HG03025 (cell line): ENCODE measurements at regions not wholly inside any gene's neighbourhood (a gene's known extent, or its start where the extent isn't known, plus 50 kb on each side); places are given as distances from the start of the nearest gene placed in this dataset.
A peak's percentile ranks its signal among the peaks of the same experiment; 100 is the strongest.

Experiments used
- ATAC-seq: cut with Tn5 transposase; IDR thresholded peaks from one replicate; pipeline ENCODE4 v1.9.1; 2021; ENCODE audit warnings: mild to moderate bottlenecking, moderate library complexity; ENCODE audit not compliant: unreplicated experiment, low FRiP score

DNA sequence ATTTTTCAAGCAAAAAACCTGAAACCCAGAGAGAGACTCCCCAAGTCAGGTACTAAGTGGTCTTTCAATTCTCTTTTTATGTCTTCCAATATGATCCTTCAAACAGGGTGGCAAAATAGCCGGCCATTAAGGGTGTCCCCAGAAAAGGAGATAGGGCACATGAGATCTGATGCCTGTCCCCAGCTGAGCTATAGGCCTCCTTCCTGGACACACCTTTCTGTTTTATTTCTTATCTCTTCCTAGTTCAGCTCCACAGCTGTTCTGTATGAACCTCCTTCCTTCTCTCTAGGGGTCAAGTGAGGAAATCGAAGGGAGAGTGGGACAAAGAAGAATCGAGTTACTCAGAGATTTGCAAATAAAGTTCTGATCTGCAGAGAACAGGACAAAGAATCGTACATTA lies 112.4 kb upstream of the ATP1A1 start:
- no peak for ATAC-seq

DNA sequence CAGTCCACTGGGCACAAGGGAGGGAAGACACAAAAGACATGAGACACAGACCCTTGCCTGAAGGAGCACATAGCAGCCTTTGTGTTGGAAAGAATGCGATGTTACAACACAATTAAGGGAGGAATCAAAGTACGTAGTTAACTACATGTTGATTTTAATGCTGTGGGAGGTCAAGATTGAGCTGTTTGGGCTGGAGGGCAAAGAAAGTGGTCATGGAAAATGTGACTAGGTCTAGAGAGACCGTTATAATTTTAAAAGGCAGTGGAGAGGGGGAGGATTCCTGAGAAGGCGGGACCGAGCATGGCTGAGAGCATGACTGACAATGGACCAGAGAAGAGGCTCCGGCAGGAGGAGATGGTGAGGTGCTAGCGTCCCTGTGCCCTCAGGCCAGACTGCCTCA lies 111.8 kb upstream of the ATP1A1 start:
- ATAC-seq: no peak

DNA sequence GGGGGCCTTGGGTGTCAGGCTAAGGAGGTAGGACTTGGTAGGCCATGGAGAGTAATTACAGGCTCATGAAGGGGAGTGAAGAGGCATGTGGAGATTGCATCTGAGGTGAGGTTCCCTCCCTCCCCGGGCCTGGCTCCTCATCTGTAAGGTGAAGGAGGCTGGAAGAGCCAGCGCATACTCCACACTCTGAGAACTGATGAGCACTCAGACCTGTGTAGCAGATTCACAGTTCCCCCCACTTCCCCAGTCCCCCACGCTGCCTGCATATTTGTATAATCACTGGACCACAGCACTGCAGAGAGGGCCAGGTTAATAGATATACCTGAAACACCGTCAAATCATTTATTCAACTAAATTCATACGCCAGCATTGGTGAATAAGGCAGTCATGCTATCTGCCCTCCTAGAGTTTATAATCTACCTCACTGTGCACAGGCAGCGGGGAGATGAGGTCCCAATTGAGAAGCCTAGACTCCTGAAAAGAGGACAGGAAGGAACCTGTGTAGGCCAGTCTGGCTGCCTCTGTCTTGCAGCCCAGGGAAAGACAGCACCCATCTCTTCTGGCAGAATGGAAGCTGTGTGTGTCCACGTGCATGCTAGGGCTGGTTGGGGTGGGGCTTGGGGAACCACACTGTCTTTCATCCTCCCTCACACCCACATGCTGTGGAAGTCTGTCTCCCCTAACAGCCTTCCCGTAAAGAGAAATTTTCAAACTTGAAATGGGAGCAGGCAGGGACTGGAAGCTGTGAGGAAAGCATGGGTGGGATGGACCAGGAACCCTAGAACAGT lies 110.6 kb upstream of the ATP1A1 start:
- ATAC-seq: no peak

DNA sequence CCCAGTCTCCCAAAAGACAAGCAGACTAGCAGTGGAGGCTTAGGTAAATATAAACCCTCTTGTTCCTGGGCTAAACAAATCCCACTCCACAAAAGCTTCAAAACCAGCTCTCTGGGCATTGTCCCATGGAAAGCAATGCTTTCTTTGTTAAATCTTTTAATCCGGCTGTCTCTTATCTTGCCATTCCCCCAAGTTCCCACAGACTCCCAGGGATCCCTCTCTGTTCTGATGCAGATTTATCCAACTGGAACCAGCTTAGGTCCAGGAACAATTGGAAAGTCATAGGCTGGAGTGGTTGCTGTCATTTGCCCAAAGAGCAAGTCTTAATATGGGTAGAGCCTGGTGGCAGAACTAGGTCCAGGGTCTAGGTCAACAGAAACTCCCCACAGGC lies 110.1 kb upstream of the ATP1A1 start:
- no peak for ATAC-seq

DNA sequence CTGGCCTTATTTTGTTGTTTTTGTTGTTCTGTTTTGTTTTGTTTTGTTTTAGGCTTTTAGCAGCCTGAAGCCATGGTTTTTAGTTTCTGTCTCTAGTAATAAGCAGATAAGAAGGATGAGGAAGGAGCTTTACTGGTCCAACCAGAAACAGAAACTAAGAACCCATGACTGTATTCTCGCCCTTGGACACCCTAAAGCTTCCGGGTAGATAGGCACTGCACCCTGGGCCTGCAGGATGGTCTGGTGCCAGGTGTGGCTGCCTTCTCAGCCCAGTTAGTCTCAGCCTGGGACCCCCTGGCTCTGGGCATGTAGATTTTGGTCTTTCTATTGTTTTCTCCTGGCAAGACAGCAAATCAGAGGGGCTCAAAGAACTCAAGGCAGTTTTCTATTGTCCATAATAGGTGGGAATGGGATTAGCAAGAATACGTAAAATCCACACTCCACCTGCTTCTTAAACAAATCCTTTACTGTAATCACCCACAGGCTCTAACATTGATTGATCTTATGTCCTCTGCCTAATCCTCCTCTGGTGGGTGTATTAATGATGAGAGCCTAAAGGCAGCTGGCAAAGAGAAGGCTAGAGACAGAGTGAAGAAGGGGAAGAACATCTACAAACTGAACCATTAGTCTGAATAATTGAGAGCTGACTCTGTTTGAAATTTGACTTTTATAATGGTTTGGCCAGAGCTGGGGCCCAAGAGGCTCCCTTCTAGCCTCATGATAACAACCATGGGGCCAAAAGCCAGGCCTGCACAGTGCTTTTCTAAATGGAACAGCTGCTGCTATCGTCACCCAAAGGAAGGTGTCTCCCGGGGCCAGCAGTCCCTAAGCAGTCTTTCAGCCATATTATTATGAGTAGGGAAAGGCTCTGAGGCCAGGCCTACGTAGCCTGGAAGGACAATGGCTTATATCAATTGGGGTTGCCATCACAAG lies 106.8 kb upstream of the ATP1A1 start:
- no peak for ATAC-seq

DNA sequence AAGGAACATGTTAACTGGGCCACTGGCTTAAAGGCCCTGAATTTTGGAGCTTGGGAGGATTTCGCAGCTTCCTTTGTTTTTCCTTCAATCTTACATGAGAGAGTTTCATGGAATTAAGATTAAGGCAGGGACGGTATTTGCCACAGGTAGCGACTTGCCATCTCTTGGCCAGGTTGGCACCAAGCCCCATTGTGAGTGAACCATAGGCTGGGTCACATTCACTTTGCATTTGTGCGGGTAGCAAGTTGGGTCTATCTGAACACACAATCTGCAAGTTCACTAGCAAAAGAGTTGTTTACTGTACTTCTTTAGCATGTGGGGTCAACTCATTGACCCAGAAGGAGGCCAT lies 106.2 kb upstream of the ATP1A1 start:
- ATAC-seq: no peak

DNA sequence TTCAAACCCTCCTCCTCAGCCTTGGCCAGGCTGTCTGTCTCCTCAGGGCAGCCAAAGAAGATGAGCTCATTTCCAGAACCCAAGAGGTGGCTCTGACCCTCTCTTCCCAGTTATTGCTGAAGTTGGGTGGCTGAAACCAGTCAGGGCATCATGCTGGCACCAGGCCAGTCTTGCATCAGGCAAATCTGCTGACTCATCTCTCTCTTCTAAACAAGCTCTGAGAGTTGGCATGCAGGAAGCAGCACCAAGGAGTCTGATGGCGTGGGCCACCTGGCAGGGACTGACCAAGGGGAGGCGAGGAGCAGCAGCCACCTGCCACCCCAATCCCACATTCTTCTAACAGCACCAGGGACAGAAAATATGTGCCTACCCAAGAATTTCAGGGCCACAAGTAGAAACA lies 104.8 kb upstream of the ATP1A1 start:
- no peak for ATAC-seq

DNA sequence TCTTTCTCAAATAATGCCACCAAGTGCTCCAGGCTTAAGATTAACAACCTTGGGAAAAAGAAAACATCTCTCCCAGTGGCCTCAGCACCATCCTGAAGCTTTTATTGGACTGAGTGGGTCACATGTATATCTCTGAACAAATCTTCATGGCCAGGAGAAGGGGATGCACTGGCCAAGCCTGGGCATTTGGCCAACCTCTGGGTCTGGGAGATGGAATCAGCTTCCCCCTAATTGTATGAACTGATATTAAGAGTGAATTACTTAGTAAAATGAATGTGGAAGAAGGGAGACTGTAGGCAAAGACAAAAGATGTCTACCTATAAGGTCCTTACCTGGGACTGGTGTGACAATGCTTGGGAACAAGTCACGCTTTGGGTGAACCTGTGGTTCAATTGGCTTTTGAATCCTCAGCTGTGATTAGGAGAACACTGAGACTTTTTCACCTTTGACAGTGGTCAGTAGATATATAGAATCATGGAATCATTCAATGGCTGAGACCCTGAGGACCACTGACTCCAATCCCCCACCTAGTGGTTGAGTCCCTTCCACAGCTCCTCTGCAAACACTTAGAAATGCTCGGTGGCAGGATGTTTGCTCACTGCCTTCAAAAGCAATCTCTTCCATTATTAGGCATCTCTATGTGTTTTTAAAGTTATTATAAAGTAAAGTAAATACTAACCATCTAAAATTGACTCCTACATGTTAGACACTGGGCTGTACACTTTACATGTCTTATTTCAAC lies 102.6 kb upstream of the ATP1A1 start:
- no peak for ATAC-seq

DNA sequence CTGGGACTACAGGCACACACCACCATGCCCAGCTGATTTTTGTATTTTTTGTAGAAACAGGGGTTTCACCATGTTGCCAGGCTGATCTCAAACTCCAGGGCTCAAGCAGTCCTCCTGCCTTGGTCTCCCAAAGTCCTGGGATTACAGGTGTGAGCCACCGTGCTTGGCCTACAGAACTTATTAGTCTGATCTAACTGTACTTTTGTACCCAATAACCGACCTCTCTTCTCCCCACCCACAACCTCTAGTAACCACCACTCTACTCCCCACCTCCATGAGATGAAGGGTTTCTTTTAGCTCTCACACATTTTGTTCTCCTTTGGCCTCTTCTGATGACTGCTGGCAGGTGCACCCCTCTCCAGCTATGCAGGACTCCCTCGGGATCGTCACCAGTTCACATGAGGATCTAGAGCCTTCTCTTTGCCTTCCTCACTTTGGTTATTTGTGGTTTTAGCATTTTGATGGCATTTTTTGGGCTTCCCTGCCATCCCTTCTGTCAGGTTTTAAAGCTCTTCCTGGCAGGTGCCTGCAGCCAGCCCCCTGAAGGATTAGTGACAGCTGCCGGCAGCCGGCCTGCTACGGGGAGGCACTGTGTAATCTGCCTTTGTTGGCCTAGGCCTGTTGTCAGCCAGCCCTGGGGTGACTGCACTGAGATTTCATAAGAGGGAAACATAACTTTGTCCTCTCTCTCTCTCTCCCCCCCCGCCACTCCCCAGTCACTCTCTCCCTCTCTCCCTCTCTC lies 99.8 kb upstream of the ATP1A1 start:
- no peak for ATAC-seq

DNA sequence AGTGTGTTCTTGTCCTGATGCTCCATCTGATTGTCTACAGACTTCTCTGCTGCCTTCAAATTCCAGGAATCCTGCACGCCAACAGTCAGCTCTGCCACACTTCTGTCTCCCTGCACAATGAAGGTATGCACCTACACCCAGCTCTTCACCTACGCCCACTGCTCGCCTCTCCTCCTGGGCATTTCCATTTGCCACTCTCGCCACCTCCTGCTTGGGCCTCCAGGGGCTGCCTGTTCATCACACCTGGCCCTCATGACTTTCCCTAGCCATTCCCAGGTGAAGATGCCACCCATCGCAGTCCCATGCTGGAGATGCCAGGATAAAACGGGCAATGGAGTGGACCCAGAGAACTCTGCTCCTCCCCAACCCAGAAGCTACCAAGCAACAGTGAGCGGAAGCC lies 96.5 kb upstream of the ATP1A1 start:
- ATAC-seq: no peak

DNA sequence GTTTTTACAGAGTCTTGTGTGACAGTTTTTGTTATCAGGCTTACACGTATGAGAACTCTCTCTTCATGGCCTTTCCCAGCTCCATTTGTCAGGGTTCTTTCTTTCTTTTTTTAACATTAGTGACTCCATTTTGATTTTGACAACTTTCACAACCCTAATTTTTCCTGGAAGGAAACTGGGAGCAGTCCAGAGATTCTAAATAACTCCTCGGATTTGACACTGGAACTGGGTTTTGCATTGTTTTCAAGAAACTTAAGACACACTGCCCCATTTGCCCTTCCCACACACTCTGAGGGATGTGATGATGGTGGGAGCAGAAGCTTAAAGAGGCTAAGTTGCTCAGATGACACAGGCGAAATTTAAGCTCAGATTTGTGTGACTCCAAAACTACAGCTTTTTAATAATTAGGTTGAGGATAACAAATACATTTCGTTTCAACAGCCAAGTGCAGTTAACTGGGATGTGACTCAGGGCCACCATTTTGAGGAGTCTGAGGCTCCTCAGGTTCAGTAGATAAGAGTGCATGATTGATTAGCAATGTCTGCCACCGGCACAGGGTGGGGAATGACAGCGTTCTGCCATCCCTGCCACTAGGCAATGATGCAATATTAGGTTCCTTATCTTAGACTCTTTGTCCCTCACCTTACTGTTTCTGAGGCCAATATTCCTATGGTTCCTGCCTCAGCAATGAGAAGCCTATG lies 95.1 kb upstream of the ATP1A1 start:
- no peak for ATAC-seq

DNA sequence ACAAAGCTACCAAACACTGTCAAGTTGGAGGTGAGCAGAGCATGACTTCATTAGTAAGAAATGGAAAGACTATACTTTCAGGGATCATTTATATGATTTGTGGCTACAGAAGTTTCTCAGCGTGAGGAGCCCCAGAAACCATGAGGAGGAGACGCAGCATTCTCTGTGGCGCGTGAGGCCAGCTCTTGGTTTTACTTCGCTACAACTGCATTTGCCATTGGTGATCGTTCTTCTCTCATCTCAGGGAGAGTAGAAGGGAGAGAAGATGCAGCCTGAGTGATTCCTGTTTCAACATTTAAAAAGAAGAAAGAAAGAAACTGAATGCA lies 94.5 kb upstream of the ATP1A1 start:
- no peak for ATAC-seq

DNA sequence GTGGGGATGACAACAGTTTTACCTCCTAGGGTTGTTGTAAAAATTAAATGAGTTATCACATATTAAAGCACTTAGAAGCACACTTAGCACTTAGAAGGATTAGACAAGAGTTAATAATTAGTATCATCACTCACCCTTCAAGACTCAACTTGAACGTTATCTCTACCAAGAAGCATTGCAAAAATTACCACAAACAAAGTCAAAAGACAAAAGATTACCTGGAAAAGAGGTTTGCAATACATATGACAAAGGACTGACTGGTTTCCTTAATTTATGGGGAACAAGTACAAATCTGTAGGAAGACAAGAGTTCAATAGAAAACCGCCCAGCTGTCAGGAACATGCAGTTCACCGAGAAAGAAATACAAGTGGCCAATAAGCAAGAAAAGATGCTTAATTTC lies 93.3 kb upstream of the ATP1A1 start:
- ATAC-seq: no peak

DNA sequence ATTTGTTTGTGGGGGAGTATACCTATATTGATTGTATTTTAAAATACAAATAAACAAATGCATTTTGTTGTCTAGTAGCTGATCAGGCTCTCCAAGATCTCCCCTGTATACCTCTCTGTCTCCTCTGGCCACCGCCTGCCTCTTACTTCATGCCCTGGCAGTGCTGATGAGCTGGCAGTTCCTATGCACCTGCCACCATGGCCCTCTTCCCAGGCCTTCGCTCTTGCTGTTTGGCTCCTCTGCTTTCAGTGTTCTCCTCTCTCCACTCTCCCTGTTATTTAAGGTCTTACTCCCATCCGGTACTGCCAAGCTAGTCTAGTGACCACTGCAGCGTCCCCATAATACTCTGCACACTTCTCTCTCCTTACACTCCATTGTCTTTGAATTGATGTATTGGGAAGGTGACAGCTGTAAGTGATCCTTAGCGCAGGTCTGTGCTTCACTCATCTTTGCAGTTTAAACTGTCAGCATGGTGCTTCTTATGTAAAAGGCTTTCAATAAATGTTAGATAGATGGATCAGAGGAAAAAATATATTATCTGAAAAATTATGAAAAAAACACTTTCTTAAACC lies 88.1 kb upstream of the ATP1A1 start:
- ATAC-seq: no peak

DNA sequence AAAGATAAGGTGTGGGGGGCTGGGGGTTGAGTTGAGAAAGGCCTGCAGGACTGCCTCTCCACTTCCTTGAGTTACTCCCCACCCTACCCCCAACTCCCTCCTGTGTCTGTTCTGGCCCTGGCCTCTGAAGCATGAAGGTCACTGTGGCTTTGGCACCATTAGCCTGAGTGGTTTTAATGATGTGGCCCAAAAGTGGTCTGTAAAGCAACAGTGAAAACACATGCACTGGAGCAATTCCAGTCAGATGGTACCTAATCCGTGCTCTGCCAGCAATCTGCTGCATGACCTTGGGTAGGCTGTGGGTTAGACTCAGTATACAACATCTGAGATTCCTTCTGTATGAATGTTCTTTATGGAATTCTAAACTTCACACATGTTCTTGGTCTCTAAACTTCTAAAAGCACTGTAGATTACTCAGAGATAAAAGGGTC lies 86.5 kb upstream of the ATP1A1 start:
- ATAC-seq: no peak

DNA sequence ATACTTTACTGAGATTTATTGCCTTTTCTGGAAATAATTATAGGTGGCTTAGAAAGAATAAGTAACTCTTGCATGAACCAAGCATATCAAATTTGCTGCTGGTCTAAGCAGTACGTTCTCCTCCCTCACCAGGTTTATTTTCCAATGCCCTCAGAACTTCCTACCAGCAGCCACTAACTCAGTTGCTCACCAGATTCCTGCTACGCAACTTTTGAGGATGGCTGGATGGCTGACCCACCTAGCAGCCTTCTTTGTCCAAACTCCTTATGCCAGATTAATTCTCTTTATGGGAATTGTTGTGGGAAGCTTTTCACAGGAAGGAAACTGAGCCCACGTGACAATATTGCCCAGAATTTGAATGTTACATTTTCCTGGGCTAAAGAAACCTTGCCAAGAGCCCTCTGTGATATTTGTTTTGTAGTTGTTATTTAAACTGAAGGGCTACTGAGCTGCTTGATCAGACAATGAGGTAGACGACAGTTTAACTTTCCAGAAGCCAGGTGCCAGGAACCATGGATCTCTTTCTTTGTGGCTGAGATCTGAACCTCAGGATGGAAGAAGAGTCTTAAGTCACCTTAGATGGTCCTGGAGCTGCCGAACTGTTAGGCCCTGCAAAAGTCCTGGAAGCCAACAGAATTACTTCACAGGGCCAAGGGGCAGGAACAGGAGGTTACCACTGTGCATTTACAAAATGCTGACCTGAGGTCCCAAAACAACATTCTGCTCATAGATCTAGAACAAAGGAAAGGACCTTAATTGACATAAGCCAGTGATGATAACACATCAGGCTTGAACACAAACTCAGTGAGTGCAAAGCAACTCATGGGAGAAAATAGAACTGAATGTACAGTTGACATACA lies 85.5 kb upstream of the ATP1A1 start:
- ATAC-seq: no peak

DNA sequence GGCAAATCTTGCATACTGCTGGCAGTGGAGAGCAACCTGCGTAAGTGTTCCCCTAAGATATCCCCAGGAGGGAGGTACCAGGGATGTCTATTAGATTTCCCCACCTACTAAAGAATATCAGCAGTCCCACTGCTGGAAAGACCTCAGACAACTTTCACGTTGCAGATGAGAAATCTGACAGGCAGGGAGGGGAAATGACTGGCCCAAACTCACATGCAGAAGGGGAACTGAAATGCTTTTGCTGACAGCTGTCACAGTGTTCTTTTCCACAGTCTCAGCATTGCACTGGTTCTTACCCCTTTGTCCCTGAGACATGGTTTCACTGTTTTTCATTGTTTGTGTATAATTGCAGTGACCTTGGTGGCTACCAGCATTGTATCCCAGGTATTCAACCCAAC lies 84.8 kb upstream of the ATP1A1 start:
- peak; percentile 97 for ATAC-seq

DNA sequence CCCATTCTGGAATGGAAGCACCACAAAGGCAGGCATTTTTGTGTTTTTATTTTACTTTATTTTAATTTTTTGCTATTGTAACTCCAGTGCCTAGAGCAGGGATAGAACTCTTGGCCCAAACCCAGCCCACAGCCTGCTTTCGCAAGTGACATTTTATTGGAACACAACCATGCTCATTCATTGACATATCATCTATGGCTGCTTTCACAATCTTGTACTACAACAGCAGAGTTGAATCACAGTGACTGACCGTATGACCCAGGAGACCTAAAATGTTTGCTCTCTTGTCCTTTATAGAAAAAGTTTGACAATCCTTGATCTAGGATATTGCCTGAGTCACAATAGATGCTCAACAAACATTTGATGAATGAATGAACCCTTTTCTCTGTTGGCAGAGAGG lies 83.9 kb upstream of the ATP1A1 start:
- no peak for ATAC-seq
